Vagina (tissue), 2 donors: ENCODE measurements at regions not wholly inside any gene's neighbourhood (a gene's known extent, or its start where the extent isn't known, plus 50 kb on each side); places are given as distances from the start of the nearest gene placed in this dataset.

ENCODE experiments used
- POLR2A ChIP-seq, 2 donors: fragments of 450-650 bp; IDR thresholded peaks; one replicate each; pipeline ENCODE4 v1.6.1; 2017; ENCODE audit warnings: antibody characterized with exemption in 2 of 2, mild to moderate bottlenecking in 2 of 2, moderate library complexity in 2 of 2
- TF ChIP-seq, protein P1 (sequence below), 3 experiments: fragments of 450-650 bp in 2 of 3; fragments of 200-600 bp in 1 of 3; sonication (generic) in 1 of 3; IDR thresholded peaks; one replicate each; pipeline ENCODE4 v1.5.1; 2017 to 2019; ENCODE audit warnings: antibody characterized with exemption in 3 of 3, mild to moderate bottlenecking in 2 of 3, moderate library complexity in 2 of 3

DNA sequence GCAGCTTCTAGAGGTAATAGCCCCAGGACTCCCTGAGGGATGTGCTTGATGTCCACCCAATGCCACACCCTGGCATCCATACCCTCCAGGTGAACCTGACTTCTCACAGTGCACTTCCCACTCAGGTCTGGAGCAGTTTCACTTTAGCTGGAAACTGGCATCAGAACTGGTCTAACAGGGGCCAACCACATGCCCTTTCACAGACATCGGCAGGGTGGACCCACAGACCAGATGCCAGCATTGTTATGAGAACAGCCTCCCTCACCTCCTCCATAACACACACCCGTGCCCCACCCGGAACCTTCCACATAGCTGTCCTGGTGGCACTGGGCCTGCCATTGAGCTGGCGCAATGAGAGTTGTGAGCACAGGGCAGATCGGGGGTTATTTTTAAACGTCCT, 77.4 kb upstream of the GPR12 start:
- TF ChIP-seq, protein P1, sequence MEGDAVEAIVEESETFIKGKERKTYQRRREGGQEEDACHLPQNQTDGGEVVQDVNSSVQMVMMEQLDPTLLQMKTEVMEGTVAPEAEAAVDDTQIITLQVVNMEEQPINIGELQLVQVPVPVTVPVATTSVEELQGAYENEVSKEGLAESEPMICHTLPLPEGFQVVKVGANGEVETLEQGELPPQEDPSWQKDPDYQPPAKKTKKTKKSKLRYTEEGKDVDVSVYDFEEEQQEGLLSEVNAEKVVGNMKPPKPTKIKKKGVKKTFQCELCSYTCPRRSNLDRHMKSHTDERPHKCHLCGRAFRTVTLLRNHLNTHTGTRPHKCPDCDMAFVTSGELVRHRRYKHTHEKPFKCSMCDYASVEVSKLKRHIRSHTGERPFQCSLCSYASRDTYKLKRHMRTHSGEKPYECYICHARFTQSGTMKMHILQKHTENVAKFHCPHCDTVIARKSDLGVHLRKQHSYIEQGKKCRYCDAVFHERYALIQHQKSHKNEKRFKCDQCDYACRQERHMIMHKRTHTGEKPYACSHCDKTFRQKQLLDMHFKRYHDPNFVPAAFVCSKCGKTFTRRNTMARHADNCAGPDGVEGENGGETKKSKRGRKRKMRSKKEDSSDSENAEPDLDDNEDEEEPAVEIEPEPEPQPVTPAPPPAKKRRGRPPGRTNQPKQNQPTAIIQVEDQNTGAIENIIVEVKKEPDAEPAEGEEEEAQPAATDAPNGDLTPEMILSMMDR (IDR thresholded peaks at IDR 0.05): no peak
- no peak for TF ChIP-seq POLR2A (IDR thresholded peaks at IDR 0.05)
